Pulmonary artery endothelial cell (primary cell): ENCODE measurements at regions not wholly inside any gene's neighbourhood (a gene's known extent, or its start where the extent isn't known, plus 50 kb on each side); places are given as distances from the start of the nearest gene placed in this dataset.
"Not testable (repeated sequence)": the region's sequence is repeated elsewhere in the genome, so short reads cannot be mapped to it uniquely, and the experiment has no call there.

ENCODE experiments used
- DNase-seq: peaks from one replicate; pipeline ENCODE4 v3.0.0-alpha.2; 2011; ENCODE audit warnings: low read depth, low spot score

DNA sequence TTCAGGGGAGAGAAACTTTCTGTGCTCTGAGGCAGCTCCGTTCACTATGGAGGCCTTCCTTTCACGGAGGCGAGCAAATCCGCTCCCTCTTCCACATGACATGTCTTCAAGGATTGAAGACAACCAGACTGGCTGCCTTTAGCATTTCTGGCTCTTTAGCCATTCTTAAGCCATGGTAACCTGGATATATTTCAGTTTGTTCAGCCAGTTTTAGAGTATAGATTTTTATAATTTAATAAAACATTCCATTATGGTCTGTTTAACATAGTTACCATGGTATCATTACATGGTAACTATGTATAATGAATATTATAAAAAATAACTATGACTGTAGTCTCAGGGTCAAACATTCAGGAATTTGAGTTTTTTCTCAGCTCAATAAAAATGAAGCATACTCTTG lies 54.2 kb upstream of the NFIA start:
- no peak for DNase-seq

DNA sequence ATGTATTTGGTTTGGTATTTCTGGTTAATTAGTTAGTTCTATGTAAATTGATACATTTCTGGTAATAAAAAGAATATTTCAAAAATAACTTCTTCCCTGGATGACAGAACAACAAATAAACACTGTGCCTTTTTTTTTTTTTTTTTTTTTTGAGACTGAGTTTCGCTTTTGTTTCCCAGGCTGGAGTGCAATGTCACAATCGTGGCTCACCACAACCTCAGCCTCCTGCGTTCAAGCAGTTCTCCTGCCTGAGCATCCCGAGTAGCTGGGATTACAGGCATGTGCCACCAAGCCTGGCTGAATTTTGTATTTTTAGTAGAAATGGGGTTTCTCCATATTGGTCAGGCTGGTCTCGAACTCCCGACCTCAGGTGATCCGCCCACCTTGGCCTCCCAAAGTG lies 64.3 kb upstream of the NFIA start:
- not testable (repeated sequence) for DNase-seq

DNA sequence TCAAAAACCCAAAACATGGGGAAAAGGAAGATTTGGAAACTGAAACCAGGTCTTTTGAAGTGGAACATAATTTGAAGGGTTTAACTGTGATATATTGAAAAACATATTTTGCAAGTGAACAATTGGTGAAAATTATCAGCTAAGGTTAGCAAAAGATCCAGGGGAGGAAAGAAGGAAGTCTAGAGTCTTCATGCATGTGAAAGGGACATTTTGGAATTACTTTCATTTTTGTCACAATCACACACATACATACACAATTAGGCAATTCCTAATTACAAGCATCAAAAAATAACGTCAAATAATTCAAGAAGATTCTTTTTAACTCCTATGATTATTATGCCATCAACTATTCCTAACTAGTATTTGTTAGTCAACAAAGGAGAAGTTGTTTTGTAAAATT lies 64.7 kb upstream of the NFIA start:
- no peak for DNase-seq

- DNase-seq = no peak
These were observed 68.3 kb upstream of the NFIA start for GRCh38 chr1:61013946-61014667.

- no peak for DNase-seq
These were observed 69.0 kb upstream of the NFIA start for GRCh38 chr1:61013189-61013945.

- DNase-seq = no peak
These were observed 70.0 kb upstream of the NFIA start for GRCh38 chr1:61012341-61012761.

GRCh38 chr1:61011561-61012263 lies 70.6 kb upstream of the NFIA start:
- DNase-seq = no peak

DNA sequence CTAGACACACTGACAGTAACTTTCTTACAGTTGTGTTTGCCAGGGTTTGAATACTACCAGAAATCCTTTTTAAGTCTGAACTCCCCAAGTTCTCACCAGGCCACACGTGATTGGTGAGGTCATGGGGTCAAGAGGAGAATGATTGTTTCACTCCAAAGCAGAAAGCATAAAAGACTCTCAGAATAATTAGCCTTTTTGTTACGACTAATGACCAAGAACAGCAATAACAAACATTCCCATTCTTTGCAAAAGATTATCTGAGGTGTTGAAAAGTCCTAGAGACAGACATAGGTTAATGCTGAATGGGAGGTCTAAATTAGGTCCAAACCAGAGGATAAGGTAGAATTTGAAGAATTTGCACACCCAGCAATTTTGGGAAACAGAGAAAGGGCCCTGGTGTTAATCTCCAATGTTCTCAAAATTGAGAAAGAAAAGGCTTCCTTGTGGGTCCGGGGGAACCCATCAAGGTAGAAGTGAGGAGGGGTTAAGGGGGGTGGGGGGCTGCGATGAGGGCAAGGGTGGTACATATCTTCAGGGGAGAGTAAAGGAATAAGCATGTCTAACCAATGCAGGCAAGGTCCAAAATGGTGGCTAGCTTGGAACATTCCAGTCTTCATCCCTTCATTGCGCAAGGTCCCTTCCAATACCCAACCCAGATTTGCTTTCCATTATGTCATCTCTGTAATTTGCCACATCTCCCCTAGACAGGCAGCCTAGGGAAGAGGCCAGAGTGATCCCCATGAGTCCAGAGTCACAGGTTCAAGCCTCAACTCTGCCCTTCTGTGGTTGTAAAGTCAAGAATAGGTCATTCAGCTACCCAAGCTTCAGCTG lies 74.6 kb upstream of the NFIA start:
- no peak for DNase-seq

DNA sequence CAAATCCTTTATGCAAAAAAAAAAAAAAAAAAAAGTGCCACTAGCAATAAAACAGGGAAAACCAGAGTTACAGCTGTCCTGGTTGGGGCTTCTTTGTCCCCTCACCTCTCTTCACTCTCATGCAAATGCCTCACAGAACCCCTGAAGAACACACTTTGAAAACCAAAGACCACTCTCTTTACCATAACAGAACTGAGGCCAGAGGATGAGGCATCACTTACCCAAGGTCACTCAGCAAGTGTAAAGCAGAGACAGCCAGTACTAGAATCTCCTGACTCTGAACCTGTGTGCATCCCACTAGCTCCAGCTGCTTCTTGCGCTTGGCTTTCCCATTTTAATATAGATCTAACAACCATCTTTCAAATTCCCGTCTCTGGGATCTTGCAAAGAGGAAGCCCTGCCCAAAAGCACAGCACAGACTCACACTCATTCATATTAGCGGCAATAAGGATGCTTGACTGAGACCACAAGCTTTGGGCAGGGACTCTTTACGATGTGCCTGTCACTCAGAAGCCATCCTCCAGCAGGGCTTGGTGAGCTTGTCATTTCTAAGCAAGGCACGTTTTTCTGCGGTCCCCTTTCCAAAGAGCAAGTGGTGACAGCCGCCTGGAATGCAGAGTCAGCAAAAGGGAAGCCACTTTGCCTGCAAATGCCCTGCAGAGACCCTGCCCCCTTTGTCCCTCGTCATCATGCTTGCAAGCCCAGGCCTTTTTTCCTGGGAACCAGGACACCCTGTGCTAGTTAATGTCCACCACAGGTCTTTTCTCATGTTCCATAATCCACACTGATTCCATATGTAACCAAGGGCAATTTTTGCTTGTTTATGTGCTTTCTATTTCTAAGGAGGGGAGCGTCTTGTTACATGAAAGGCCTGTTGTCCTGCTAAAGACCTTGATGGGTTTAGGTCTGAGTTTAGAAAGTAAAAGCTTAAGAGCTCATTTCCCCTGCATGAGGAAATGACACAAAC lies 76.5 kb upstream of the NFIA start:
- DNase-seq = no peak

- no peak for DNase-seq
These were observed 77.9 kb upstream of the NFIA start for GRCh38 chr1:61004262-61005003.

GRCh38 chr1:61000327-61000726 lies 82.0 kb upstream of the NFIA start:
- no peak for DNase-seq

GRCh38 chr1:60998786-60999185 lies 83.6 kb upstream of the NFIA start:
- DNase-seq = no peak

- no peak for DNase-seq
These were observed 87.4 kb upstream of the NFIA start for GRCh38 chr1:60994828-60995492.

- no peak for DNase-seq
These were observed 88.0 kb upstream of the NFIA start for GRCh38 chr1:60994369-60994768.

DNA sequence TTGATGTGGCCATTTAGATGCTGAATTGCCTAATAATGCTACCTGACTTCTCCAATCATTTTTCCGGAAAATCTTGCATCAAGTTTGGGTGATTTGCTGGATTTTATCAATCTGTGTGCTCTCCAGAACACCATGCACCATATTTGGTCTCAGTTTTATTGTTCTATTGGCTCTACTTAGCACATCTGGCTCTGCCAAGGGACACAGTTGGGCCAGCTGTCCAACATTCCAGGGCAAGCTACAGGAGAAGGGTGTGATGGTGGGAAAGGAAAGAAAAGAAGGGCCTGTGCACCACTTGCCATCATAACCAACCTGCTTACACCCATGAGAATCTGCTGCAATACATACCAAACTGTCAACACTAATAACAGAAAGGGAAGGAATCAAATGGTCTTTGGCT lies 90.2 kb upstream of the NFIA start:
- no peak for DNase-seq

DNA sequence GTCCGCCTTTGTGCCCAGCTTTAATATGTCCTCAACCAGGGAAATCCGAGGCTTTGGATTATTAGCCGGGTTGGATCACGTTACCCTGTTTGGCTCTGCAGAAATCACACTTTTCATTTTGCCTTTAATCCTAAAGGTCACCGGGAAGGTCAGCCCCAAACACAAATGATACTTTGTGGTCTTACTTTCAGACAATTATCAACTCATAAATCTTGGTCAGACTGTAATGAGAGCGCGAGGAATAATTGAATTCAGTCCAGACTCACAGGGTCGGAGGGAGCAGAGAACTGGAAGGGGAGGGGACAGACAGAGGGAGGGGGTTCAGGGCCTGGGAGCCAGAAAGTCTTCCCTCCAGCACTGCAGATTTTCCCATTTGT lies 91.7 kb upstream of the NFIA start:
- DNase-seq = no peak

DNA sequence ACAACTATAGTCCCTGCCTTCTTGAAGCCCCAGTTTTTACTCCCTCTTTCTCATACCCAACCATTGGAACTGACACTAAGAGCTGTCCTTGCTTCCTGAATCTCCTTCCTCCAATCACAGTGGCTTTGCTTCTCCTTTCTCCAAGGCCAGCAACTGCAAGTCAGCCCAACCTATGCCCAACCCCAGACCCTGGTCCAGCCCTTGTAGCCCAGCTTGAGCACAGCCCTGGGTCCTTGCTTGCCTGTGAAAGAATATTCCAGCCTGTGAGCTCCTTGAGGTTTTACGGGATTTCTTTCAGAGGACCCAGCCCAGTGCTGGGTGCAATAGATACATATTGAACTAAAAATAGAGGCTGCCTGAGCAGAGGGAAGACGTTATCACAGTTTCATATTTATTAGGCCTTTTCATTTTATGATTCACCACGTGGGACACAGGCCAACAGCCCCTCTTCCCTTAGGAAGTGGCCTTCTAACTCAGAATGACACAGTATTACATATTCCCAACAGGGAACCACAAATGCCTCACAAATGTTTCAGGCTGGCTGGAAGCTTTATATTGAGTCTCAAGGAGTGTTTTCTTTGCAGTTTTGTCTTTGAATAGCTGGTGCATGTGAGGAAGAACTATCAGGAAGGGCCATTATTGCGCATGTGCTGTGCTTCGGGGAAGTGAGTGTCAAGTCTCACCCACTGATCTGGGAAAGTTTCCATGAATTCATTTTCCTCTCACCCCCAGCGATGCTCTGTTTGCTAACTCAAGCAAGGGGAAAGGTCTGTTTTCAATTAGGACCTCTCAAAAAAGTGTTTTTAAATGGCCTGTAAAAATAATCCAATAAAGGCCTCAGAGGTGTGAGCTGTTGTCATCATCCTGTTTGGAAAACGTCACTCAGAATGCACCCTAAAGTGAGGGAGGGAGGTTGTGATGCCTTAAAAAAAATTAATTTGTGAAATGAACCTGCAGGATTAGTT lies 92.3 kb upstream of the NFIA start:
- DNase-seq = peak; percentile 60

DNA sequence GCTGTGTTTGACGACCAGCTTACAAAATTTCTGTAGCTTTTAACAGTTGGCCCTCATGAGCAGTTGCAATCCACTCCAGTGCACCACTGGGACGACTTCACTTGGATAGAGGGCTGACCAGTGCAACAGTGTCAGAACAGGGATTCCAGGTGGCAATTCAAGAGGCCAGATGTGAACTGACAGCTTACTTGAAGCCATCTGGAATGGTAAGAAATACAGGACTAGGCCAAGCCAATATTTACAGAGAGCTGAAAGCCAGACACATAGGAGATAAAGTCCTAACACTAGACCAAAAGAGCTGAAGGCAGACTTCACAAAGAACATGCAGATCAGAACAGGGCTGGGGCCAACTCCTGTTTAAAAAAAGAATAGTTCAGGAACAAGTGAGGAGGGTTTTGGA lies 93.5 kb upstream of the NFIA start:
- DNase-seq = no peak
